Panc1 (cell line): ENCODE measurements at regions not wholly inside any gene's neighbourhood (a gene's known extent, or its start where the extent isn't known, plus 50 kb on each side); places are given as distances from the start of the nearest gene placed in this dataset.

ENCODE experiments used
- TF ChIP-seq, protein P1 (sequence below): fragments of 450-650 bp; IDR thresholded peaks from 2 replicates; pipeline ENCODE4 v1.5.1; 2017; ENCODE audit warnings: mild to moderate bottlenecking
- TF ChIP-seq, protein P2 (sequence below), 2 experiments: IDR thresholded peaks; 2 replicates each; pipeline ENCODE4 v1.6.1; 2011 to 2012; ENCODE audit warnings: low read depth in 2 of 2, control low read depth in 1 of 2, low read length in 1 of 2, mild to moderate bottlenecking in 1 of 2, moderate library complexity in 1 of 2; ENCODE audit not compliant: insufficient read depth in 1 of 2

DNA sequence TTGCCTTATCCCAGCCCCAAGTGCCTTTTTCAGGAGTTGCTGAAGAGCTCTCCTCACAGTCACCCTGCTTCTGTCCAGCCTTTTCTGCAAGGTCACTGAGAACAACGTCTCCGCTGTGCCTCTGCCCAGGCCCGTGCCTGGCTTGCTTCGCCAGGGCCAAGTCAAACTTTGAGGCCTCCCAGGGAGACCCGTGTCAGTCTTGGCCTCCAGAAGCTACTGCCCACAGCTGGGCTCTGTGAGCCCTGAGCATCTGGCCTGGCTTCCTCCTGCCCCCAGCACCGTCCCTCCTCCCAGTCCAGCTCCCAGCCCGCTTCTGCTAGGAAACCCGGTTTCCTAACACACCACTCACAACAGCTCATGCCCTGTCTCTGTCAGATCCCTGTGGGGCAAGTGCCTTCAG lies 165.9 kb downstream of the TEX29 start:
- TF ChIP-seq, protein P1, sequence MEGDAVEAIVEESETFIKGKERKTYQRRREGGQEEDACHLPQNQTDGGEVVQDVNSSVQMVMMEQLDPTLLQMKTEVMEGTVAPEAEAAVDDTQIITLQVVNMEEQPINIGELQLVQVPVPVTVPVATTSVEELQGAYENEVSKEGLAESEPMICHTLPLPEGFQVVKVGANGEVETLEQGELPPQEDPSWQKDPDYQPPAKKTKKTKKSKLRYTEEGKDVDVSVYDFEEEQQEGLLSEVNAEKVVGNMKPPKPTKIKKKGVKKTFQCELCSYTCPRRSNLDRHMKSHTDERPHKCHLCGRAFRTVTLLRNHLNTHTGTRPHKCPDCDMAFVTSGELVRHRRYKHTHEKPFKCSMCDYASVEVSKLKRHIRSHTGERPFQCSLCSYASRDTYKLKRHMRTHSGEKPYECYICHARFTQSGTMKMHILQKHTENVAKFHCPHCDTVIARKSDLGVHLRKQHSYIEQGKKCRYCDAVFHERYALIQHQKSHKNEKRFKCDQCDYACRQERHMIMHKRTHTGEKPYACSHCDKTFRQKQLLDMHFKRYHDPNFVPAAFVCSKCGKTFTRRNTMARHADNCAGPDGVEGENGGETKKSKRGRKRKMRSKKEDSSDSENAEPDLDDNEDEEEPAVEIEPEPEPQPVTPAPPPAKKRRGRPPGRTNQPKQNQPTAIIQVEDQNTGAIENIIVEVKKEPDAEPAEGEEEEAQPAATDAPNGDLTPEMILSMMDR = no peak
- TF ChIP-seq, protein P2, sequence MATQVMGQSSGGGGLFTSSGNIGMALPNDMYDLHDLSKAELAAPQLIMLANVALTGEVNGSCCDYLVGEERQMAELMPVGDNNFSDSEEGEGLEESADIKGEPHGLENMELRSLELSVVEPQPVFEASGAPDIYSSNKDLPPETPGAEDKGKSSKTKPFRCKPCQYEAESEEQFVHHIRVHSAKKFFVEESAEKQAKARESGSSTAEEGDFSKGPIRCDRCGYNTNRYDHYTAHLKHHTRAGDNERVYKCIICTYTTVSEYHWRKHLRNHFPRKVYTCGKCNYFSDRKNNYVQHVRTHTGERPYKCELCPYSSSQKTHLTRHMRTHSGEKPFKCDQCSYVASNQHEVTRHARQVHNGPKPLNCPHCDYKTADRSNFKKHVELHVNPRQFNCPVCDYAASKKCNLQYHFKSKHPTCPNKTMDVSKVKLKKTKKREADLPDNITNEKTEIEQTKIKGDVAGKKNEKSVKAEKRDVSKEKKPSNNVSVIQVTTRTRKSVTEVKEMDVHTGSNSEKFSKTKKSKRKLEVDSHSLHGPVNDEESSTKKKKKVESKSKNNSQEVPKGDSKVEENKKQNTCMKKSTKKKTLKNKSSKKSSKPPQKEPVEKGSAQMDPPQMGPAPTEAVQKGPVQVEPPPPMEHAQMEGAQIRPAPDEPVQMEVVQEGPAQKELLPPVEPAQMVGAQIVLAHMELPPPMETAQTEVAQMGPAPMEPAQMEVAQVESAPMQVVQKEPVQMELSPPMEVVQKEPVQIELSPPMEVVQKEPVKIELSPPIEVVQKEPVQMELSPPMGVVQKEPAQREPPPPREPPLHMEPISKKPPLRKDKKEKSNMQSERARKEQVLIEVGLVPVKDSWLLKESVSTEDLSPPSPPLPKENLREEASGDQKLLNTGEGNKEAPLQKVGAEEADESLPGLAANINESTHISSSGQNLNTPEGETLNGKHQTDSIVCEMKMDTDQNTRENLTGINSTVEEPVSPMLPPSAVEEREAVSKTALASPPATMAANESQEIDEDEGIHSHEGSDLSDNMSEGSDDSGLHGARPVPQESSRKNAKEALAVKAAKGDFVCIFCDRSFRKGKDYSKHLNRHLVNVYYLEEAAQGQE (IDR thresholded peaks at IDR 0.05; ENCODE audit: insufficient read depth in 1 of 2, low read depth in 2 of 2, low read length in 1 of 2) = no peak
